Activated CD4-positive, alpha-beta T cell treated with anti-CD3 and anti-CD28 coated beads, Interleukin-2, amount 50 U/mL, for 4 hours (primary cell): ENCODE measurements at regions not wholly inside any gene's neighbourhood (a gene's known extent, or its start where the extent isn't known, plus 50 kb on each side); places are given as distances from the start of the nearest gene placed in this dataset.
"Not testable (repeated sequence)": the region's sequence is repeated elsewhere in the genome, so short reads cannot be mapped to it uniquely, and the experiment has no call there.

Source experiments
- DNase-seq, 2 experiments: peaks; one replicate each; pipeline ENCODE4 v3.0.0-alpha.2; 2020

DNA sequence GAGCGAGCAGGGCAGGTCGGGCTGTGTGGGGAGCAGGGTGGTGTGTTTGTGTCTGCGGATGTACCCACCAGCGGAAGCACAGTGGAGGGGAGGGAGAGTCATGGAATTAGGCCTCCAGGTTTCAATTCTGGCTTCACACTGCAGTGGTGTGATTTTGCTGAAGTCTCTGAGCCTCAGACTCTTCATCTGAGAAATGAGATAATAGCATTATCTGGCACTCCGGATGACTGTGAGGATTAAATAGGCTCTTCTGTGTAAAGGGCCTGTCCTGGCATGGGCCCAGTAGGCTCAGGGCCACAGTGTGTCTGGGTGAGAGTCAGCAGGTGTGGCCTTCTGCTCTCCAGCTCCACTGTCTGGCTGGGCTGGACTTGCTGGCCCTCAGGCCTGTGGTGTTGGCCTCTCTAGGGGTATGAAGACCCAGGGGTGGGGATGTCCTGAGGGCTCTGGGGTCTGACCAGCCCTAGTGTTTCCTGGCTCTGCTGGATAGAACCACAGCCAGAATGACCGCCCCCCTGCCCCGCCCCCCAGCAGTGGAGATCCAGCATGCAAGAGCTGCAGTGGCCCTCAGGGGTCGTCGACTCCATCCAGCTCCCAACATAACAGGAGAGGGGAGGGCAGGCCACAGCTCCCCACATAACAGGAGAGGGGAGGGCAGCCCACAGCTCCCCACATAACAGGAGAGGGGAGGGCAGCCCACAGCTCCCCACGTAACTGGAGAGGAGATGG, 178.6 kb downstream of the RPS24 start:
- no peak for DNase-seq

DNA sequence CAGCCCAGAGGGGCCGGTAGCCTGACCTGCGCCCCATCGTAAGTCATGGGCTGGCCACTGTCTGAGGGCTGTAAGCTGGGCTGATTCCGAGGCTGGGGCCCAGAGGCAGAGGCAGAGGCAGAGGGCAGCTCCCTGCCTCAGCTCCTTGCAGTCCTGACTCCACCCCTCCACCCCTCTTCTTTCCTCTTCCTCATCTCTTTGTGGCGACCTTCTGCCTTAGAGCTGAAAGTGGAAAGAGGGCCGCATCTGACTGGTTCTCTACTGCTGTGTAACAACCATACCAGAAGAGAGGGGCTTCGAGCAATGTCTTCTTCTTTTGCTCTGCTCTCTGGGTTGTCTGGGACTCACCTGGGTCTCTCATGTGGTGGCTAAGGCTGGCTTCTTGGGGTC, 179.1 kb downstream of the RPS24 start:
- DNase-seq = no peak

- DNase-seq = no peak
Observed at GRCh38 chr10:78214955-78215354, 181.3 kb downstream of the RPS24 start.

- DNase-seq = no peak
Observed at GRCh38 chr10:78215645-78216044, 182.0 kb downstream of the RPS24 start.

- no peak for DNase-seq
Observed at GRCh38 chr10:78217336-78217735, 183.7 kb downstream of the RPS24 start.

GRCh38 chr10:78218798-78219490, 185.3 kb downstream of the RPS24 start:
- no peak for DNase-seq

DNA sequence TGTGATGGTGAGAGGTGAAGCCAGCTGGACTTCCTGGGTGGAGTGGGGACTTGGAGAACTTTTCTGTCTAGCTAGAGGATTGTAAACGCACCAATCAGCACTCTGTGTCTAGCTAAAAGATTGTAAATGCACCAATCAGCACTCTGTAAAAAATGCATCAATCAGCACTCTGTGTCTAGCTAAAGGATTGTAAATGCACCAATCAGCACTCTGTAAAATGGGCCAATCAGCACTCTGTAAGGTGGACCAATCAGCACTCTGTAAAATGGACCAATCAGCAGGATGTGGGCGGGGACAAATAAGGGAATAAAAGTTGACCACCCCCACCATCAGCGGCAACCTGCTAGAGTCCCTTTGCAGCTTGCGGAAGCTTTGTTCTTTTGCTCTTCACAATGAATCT, 185.9 kb downstream of the RPS24 start:
- not testable (repeated sequence) for DNase-seq

DNA sequence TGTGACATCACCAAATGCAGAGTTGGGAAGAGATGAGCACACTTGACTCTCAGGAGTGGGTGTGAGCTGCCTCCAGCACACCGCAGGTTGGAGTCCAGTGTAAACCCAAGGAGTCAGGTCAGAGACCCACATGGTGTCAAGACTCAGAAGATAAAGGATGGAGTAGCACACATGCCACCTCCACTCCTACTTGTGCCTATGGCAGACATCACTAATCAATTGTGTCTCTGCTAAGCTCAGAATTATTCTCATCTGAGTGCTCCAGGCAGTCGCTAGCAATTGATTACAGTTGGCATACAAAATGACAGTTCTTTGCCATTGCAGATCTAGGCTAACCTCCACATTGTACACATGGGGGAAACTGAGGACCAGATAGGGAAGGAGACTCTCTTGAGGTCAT, 187.1 kb downstream of the RPS24 start:
- no peak for DNase-seq

DNA sequence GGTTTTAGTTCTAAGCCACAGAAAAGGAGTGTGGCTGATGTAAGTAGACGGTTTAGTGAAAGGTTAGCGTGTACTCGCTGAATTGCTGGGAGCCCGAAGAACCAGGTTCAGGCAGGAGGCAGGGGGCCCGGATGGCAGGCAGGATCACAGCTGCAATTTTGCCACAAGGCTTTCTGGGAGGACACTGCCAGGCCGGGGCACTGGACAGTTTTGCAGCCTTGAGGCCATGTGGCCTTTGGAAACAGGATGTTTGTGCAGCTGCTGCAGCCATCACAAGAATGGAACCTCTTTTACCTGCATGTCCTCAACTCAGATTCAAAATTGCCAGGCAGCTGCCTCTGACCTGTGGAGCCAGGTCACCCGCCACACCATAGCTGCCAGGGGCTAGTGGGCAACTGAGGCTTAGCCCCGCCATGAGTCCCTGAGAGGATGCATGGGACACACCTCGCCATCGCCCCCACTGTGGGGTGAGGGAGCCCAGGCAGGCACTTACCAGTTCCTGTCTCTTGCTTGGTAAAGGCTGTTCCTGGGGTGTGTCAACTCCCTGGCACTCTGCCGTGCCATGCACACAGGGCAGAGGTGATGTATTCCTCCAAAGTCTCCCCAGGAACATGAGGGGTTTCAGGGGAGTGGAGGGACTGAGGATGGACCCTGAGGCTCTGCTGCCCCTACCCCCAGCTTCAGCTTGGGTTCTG, 188.6 kb downstream of the RPS24 start:
- no peak for DNase-seq

DNA sequence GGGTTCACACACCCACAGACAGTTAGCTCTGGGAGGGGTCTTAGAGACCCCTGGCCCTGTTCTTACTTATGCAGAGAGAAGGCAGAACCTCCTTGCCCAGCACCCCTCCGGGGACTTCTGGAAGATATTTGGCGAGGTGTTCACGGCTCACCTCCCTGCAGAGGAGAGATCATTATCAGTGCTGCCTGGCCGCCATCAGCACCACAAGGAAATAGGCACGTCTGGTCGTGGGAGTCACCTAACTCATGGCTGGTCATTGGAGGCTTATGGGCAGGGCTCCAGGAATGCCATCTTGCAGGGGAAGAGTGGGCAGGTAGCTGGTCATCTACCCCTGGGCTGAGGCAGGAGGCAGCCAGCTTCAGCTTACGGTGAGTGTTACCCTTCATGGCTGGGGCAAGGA, 189.4 kb downstream of the RPS24 start:
- DNase-seq = no peak

- DNase-seq = no peak
Observed at GRCh38 chr10:78224602-78225001, 190.9 kb downstream of the RPS24 start.

- no peak for DNase-seq
Observed at GRCh38 chr10:78225594-78225993, 191.9 kb downstream of the RPS24 start.

DNA sequence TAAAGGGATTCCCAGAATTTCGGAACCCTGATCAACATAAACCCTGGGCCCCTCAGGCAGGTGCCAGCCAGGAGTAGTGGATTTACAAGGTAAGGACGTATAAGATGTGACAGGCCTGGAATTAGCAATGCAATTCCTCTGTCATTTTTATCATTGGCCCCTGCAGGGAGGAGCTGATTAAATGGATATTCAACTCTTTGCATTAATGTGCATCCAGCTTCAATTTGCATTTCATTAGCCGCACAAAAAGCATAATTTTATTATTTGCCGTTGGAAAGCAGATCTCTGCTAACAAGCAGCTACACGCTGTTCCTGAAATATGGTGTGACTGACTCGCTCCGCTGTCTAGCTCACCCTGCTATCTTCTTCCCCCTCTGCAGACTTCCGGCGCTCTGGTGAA, 195.8 kb downstream of the RPS24 start:
- DNase-seq = no peak

DNA sequence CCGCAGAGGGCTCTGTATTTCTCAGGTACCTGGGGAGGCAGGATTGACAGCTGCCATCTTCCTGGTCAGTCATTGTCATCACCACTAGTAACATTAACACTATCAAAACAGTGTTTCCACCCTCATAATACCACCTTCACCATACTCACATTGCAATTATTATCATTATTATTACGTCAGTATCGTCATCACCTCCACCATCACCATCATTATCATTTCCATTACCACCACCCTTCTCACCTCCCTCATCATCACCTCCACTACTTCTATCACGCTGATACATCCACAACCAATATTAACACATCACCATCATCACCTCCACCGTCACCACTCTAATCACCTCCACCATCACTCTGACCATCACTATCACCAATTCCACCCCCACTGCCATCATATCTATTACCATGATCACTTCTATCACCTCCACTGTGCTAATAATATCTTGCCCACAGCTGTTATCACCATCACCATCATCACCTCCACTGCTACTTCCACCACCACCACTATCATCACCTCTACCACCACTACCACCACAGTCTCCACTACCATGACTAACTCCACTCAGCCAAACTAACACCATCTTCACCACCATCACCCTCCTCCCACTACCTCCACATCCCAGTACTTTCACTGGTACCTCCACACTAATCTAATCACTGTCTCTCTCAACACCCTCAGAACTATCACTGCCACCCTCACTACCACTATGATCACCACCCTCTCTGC, 196.4 kb downstream of the RPS24 start:
- DNase-seq = no peak

DNA sequence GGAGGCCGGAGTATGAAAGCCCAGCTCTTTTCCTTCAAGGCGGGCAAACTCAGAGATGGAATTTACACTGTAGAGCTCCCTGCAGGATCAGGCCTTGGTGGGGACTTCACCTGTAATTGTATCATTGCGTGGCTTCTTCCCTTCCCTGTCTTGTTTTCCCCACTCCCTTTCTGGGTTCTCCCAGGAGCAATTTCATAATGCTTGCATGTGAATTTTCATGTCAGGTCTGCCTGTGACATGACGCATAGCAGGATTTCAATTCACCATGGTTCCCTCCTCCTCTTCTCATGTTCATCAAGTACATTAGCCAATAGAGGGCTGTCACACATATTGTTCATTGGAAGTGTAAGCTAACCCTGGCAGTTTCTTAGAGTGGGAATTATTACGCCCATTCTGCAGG, 197.7 kb downstream of the RPS24 start:
- DNase-seq = no peak

GRCh38 chr10:78231939-78232338, 198.3 kb downstream of the RPS24 start:
- no peak for DNase-seq

DNA sequence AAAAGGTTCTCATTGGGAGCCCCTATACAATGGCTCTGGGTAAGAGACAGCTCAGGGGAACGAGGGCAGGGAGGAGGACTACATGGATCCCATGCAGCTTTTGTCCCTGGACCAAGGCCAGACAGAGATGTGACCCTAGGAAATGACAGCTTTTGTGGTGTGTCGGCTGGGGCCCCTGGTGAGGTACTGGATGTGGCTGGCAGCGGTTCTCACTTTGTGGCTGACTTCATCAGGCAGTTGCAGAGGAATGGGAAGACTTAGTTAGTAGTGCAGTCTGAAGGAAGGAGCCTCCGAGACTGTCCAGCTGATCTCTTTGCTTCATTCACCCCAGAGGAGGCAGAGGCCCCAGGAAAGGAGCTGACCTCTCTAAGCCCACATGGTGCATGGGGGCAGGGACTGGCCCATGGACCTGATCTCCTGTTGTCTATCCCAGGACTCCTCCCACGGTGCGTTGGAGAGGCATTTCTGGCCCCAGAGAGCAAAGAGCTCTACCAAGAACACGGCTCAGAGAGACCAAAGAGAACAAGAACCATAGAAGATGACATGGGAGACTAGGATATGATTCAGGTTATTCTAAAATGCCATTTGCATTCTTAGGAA, 202.9 kb downstream of the RPS24 start:
- no peak for DNase-seq

DNA sequence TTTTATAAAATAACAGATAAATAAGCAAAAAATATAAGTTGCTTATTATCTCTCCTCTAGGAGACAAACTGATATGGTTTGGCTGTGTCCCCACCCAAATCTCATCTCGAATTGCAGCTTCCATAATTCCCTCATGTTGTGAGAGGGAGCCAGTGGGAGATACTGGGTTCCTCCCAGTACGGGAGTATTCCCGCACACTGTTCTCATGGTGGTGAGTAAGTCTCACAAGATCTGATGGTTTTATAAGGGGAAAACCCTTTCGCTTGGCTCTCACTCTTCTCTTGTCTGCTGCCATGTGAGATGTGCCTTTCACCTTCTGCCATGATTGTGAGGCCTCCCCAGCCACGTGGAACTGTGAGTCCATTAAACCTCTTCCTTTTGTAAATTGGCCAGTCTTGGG, 204.3 kb downstream of the RPS24 start:
- not testable (repeated sequence) for DNase-seq

- DNase-seq = no peak
Observed at GRCh38 chr10:78247266-78247665, 213.6 kb downstream of the RPS24 start.

GRCh38 chr10:78247821-78248220, 214.2 kb downstream of the RPS24 start:
- no peak for DNase-seq

DNA sequence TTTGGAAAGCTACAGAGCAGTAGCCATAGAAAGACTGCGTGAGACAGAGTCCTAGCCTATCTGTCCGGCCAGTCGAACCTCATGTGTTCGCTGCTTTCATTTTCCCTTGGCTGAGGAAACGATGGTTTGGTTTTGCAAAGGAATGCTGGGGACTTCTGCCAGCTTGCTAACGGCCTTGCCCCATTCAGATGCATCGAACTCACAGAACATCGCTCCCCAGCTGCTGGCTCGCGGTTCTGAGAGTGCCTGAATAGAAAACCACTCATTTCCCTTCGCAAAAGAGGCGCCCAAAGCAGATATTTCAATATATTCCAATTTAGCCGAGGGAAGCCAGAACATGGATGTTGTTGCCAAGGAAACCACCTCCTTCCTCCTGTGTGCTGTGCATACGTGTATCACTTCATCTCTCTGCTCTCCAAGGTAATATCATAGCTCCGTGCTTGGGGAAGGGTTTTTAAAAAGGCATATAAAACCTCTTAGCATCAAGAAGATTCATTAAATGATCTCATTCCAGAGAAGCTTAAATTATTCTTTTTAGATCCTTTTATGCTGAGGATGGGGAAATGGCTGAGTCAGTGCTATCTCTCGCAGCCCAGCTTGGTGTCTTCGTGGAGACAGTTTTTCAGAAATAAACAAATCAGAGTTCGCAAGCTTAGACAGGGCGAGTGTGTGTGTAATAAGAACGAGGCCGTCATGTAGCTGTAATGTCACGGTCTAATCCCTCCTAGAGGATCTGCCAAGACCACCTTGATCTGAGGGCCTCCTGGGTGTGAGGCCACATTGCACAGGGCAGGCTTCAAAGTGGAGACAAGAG, 215.2 kb downstream of the RPS24 start:
- no peak for DNase-seq

GRCh38 chr10:78249690-78250089, 216.0 kb downstream of the RPS24 start:
- no peak for DNase-seq
